CD4-positive, alpha-beta memory T cell (primary cell): ENCODE measurements at regions not wholly inside any gene's neighbourhood (a gene's known extent, or its start where the extent isn't known, plus 50 kb on each side); places are given as distances from the start of the nearest gene placed in this dataset.

Source experiments
- CTCF ChIA-PET: fragments of 350-600 bp; sonication (Branson Sonifier 250); formaldehyde crosslinking; loops from one replicate; lab custom pipeline; 2021; ENCODE audit warnings: inconsistent platforms; ENCODE audit not compliant: partially characterized antibody; lab: Charles Lee
- POLR2A ChIA-PET: fragments of 350-600 bp; sonication (Branson Sonifier 250); formaldehyde crosslinking; loops from one replicate; lab custom pipeline; 2021; ENCODE audit not compliant: partially characterized antibody; lab: Charles Lee
- DNase-seq, 5 donors: peaks; one replicate each; pipeline versions ENCODE4 v3.0.0 to v3.0.0-alpha.2; 2020 to 2022; ENCODE audit warnings: mixed read lengths in 1 of 5
- H3K27ac ChIP-seq: one replicate; pipeline ENCODE4 v1.7.0; 2013; ENCODE audit warnings: low read depth, low read length
- H3K27me3 ChIP-seq: 2 replicates; pipeline ENCODE4 v1.7.0; 2013; ENCODE audit warnings: mild to moderate bottlenecking, low read length, moderate library complexity; ENCODE audit not compliant: insufficient read depth
- H3K36me3 ChIP-seq: 2 replicates; pipeline ENCODE4 v1.7.0; 2013; ENCODE audit warnings: mild to moderate bottlenecking, low read length, moderate library complexity; ENCODE audit not compliant: insufficient read depth
- H3K4me1 ChIP-seq: 2 replicates; pipeline ENCODE4 v1.7.0; 2013; ENCODE audit warnings: mild to moderate bottlenecking, low read length, moderate library complexity; ENCODE audit not compliant: insufficient read depth
- H3K4me3 ChIP-seq, 2 donors: one replicate each; pipeline ENCODE4 v1.7.0; 2013; ENCODE audit warnings: low read length in 2 of 2, mild to moderate bottlenecking in 1 of 2
- H3K9me3 ChIP-seq, 2 donors: one replicate each; pipeline ENCODE4 v1.7.0; 2013; ENCODE audit warnings: low read length in 2 of 2, control low read depth in 1 of 2; ENCODE audit not compliant: control insufficient read depth in 1 of 2
- H3K27ac Mint-ChIP-seq, 7 donors: one replicate each; pipeline ENCODE4 v1.8.0; 2020 to 2021; ENCODE audit warnings: mixed read lengths in 7 of 7, mild to moderate bottlenecking in 6 of 7, inconsistent platforms in 3 of 7, moderate library complexity in 3 of 7
- H3K27me3 Mint-ChIP-seq, 2 donors: one replicate each; pipeline ENCODE4 v1.8.0; 2020 to 2021; ENCODE audit warnings: mixed read lengths in 2 of 2
- H3K36me3 Mint-ChIP-seq, 2 donors: one replicate each; pipeline ENCODE4 v1.8.0; 2020 to 2021; ENCODE audit warnings: mixed read lengths in 2 of 2, inconsistent platforms in 1 of 2, mild to moderate bottlenecking in 1 of 2
- H3K4me1 Mint-ChIP-seq, 4 donors: one replicate each; pipeline ENCODE4 v1.8.0; 2020 to 2021; ENCODE audit warnings: mixed read lengths in 4 of 4, mild to moderate bottlenecking in 1 of 4
- H3K4me3 Mint-ChIP-seq, 8 donors: one replicate each; pipeline ENCODE4 v1.8.0; 2020 to 2021; ENCODE audit warnings: mixed read lengths in 8 of 8, mild to moderate bottlenecking in 7 of 8, moderate library complexity in 6 of 8, inconsistent platforms in 3 of 8
- H3K9me3 Mint-ChIP-seq, 8 donors: one replicate each; pipeline ENCODE4 v1.8.0; 2020 to 2021; ENCODE audit warnings: mixed read lengths in 8 of 8, mild to moderate bottlenecking in 5 of 8, inconsistent platforms in 3 of 8, moderate library complexity in 1 of 8
- intact Hi-C: fragments of 100-400 bp; cut with micrococcal nuclease; formaldehyde crosslinking; loops from one replicate; pipeline ENCODE4 v1.15.1; 2023

DNA sequence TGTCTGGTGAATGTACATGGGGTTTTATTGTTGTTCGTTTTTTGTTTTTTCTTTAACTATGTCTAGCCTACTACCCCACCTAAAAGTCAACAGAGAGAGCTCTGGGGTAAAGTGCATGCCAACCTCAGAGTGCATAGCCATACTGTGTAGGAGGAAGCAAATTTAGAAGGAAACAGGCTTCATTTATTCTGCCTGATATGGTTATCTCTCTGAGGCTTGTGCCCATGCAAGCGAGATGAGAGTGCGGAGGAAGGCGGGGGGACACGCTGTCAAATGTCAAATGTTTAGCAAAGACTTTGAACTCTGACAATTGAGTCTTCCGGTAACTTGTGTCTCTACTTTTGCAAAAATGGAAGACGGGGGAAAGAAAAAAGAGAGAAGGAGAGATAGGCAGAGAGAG is 295.5 kb downstream of the ETS1 start:
- no peaks in the 10 kb centered on the region for H3K36me3 ChIP-seq
- peaks cover 10 to 29% of the 10 kb centered on the region in 2 donors for H3K36me3 Mint-ChIP-seq
- H3K4me1 Mint-ChIP-seq, result peaks cover 66 to 98% (median 82%) of the 10 kb centered on the region in 4 donors
- H3K27me3 Mint-ChIP-seq, result no peaks in the 10 kb centered on the region
- H3K4me1 ChIP-seq, result peaks cover 90% of the 10 kb centered on the region
- peak overlapping the region in 1 of 2 donors; percentile 68 for H3K4me3 ChIP-seq
- H3K4me3 Mint-ChIP-seq, result peak overlapping the region; percentile 87 to 95 (median 94)
- H3K9me3 ChIP-seq, result no peaks in the 10 kb centered on the region
- H3K27ac ChIP-seq, result peak overlapping the region; percentile 90
- peaks cover 0 to 11% (median 5%) of the 10 kb centered on the region in 8 donors for H3K9me3 Mint-ChIP-seq
- DNase-seq, result peak; percentile 61 to 73 (median 67)
- ChIA-PET POLR2A (interaction anchor here (0.9 to 21.5 kb wide), 20 partner anchors 8 to 462 kb away, joined by 3 to 888 read pairs (median 14); no protein-coding TSS in a partner anchor), CTCF (interaction anchor here (1.0 to 11.6 kb wide), 9 partner anchors 9 to 339 kb away, joined by 3 to 173 read pairs (median 18); no protein-coding TSS in a partner anchor)
- intact Hi-C loops, result loop anchor here (2.0 to 5.0 kb wide), 4 partner anchors 53 to 539 kb away; no protein-coding TSS in a partner anchor
- no peaks in the 10 kb centered on the region for H3K27me3 ChIP-seq
- H3K27ac Mint-ChIP-seq, result peak overlapping the region; percentile 98 to 100 (median 99)

DNA sequence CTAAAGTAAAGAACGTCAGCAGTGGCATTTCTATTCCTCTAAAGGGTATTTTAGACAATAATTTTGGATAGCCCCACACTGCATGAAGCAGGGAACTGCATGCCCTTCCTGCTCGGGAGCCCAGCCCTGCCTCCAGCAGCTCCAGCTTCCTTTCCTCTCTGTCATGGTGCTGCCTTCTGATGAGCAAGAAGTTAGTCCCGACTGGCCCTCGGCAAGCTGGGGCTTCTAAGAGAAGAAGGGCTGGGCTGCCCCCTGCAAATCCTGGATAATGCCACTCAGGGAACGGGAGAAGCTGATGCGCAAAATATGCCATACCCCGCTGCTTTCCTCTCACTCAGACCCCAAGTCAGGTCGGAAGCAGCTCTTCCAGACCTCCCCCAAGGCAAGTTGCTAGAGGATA is 296.4 kb downstream of the ETS1 start:
- peaks cover 0 to 11% (median 4%) of the 10 kb centered on the region in 8 donors for H3K9me3 Mint-ChIP-seq
- H3K36me3 Mint-ChIP-seq, result peaks cover 10 to 29% of the 10 kb centered on the region in 2 donors
- Histone ChIP-seq H3K9me3 (no peaks in the 10 kb centered on the region), H3K27me3 (no peaks in the 10 kb centered on the region), H3K27ac (peak overlapping the region; percentile 90), H3K4me1 (peaks cover 89% of the 10 kb centered on the region), H3K4me3 (peak overlapping the region; percentile 68), H3K36me3 (no peaks in the 10 kb centered on the region)
- peaks cover 67 to 99% (median 82%) of the 10 kb centered on the region in 4 donors for H3K4me1 Mint-ChIP-seq
- DNase-seq, result no peak
- POLR2A ChIA-PET, result interaction anchor here (0.9 to 21.5 kb wide), 38 partner anchors 9 to 540 kb away, joined by 3 to 888 read pairs (median 6); partner anchors contain the start of gene FLI1
- peak overlapping the region; percentile 87 to 95 (median 94) for H3K4me3 Mint-ChIP-seq
- intact Hi-C loops, result loop anchor here (2.0 to 5.0 kb wide), 4 partner anchors 54 to 540 kb away; no protein-coding TSS in a partner anchor
- CTCF ChIA-PET, result interaction anchor here (0.6 to 11.6 kb wide), 30 partner anchors 10 to 540 kb away, joined by 3 to 173 read pairs (median 7); no protein-coding TSS in a partner anchor
- H3K27me3 Mint-ChIP-seq, result no peaks in the 10 kb centered on the region
- H3K27ac Mint-ChIP-seq, result peak overlapping the region; percentile 98 to 100 (median 99)

DNA sequence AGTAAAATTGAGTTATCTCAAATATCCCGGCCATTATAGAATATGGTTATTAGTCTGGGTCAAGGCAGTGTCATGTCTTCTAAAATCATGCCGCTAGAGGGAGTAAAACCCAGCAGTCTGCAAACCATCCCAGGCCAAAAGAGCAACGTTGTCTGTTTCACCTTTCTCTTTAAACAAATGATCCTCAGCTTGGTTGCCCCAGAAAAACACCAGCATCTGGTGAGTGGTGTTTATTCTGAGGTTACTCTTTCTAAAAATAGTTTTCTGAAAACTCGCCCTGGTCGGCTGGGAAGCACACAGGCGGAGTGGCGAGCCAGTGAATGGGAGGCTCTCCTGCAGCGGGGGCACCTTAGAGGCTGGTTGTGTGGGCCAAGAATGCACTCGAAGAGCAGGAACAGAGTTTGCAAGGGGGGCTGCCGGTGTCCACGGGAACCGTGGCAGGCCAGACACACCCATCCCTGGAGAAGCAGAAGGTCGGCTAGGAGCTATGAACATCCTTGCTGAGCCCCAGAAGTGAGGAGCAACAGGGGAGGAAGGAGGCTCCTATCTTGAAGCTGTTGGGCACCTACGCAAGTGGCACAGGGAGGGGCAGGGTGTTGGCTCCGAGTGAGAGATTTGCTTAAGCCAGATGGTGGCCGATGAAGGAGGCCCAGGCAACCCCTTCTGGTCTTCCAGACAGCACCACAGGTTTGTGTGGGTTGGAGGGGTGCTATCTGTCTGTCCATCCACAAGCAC is 297.1 kb downstream of the ETS1 start:
- POLR2A ChIA-PET, result interaction anchor here (0.7 to 21.5 kb wide), 40 partner anchors 10 to 540 kb away, joined by 3 to 888 read pairs (median 6); partner anchors contain the start of gene FLI1
- intact Hi-C loops, result loop anchor here (1.0 to 5.0 kb wide), 14 partner anchors 12 to 541 kb away; no protein-coding TSS in a partner anchor

DNA sequence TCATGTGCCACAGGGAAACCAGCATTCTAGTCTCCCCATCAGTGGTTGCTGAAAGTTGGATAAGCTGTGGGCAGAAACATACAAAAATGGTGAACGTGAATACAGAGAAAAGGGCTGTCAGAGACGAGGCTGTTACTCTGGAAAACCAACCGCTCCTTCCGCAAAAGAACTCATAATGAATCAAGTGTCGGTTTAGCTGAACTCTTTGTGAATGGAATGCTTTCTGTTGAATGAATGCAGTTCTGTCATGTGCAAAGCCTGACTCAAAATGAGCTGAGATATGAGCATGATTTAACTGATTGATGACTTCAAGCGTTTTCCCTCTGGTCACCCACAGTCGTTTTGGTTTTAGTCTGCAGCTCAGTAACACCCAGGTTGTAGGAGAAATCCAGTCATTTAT is 298.3 kb downstream of the ETS1 start:
- Histone ChIP-seq H3K36me3 (no peaks in the 10 kb centered on the region), H3K4me1 (peaks cover 89% of the 10 kb centered on the region), H3K27ac (peak overlapping the region; percentile 90), H3K9me3 (no peaks in the 10 kb centered on the region), H3K4me3 (no peak overlapping the region), H3K27me3 (no peaks in the 10 kb centered on the region)
- POLR2A ChIA-PET, result interaction anchor here (0.8 to 21.5 kb wide), 16 partner anchors 11 to 405 kb away, joined by 3 to 888 read pairs (median 16); partner anchors contain the start of gene FLI1
- intact Hi-C loops, result no loop called here
- Mint-ChIP-seq H3K4me3 (peak overlapping the region; percentile 1 to 94 (median 70)), H3K9me3 (peaks cover 0 to 4% (median 0%) of the 10 kb centered on the region in 8 donors), H3K36me3 (peaks cover 5 to 13% of the 10 kb centered on the region in 2 donors), H3K27me3 (no peaks in the 10 kb centered on the region), H3K27ac (peak overlapping the region; percentile 98 to 100 (median 99)), H3K4me1 (peaks cover 69 to 97% (median 81%) of the 10 kb centered on the region in 4 donors)
- CTCF ChIA-PET, result interaction anchor here (0.7 to 11.6 kb wide), 20 partner anchors 12 to 542 kb away, joined by 3 to 173 read pairs (median 7); no protein-coding TSS in a partner anchor
- DNase-seq, result peak in 1 of 5 donors; percentile 41

More for the DNA sequence above, 297.1 kb downstream of the ETS1 start:
- Histone ChIP-seq H3K9me3 (no peaks in the 10 kb centered on the region), H3K4me1 (peaks cover 89% of the 10 kb centered on the region), H3K4me3 (peak overlapping the region; percentile 68), H3K27ac (peak overlapping the region; percentile 90), H3K36me3 (no peaks in the 10 kb centered on the region), H3K27me3 (no peaks in the 10 kb centered on the region)
- Mint-ChIP-seq H3K9me3 (peaks cover 0 to 11% (median 3%) of the 10 kb centered on the region in 8 donors), H3K4me3 (peak overlapping the region; percentile 87 to 95 (median 94)), H3K27me3 (no peaks in the 10 kb centered on the region), H3K36me3 (peaks cover 8 to 24% of the 10 kb centered on the region in 2 donors), H3K4me1 (peaks cover 70 to 100% (median 84%) of the 10 kb centered on the region in 4 donors), H3K27ac (peak overlapping the region; percentile 98 to 100 (median 99))
- CTCF ChIA-PET, result interaction anchor here (0.6 to 11.6 kb wide), 30 partner anchors 10 to 541 kb away, joined by 3 to 173 read pairs (median 7); no protein-coding TSS in a partner anchor
- DNase-seq, result peak; percentile 84 to 89 (median 86)

DNA sequence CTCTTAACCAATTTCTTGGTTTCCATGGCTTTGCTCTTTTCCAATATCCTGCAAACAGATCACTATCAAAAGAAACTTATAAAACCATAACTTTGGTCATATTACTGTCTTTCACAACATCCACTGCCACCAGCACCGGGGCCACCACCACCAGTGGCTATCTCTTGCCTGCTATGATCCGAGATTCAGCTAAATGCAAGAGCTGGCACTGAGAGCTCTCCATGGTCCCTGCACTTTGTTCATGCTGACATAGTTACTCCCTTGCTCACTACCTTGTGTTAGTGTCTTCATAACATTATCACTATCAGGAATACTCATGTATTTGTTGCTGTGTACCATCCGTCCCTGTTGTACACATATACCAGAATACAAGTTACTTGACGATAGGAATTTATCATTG is 299.0 kb downstream of the ETS1 start:
- peaks cover 85% of the 10 kb centered on the region for H3K4me1 ChIP-seq
- Mint-ChIP-seq H3K27me3 (no peaks in the 10 kb centered on the region), H3K27ac (peak overlapping the region; percentile 36 to 100 (median 99)), H3K4me3 (peak overlapping the region in 3 of 8 donors; percentile 25 to 53 (median 26)), H3K4me1 (peaks cover 66 to 91% (median 77%) of the 10 kb centered on the region in 4 donors), H3K36me3 (peaks cover 5 to 6% of the 10 kb centered on the region in 2 donors), H3K9me3 (peaks cover 0 to 4% (median 0%) of the 10 kb centered on the region in 8 donors)
- no peaks in the 10 kb centered on the region for H3K27me3 ChIP-seq
- intact Hi-C loops, result no loop called here
- H3K9me3 ChIP-seq, result no peaks in the 10 kb centered on the region
- no peak overlapping the region for H3K4me3 ChIP-seq
- ChIA-PET CTCF (interaction anchor here (1.0 to 11.6 kb wide), 12 partner anchors 12 to 470 kb away, joined by 3 to 173 read pairs (median 12); no protein-coding TSS in a partner anchor), POLR2A (interaction anchor here (0.9 to 21.5 kb wide), 10 partner anchors 12 to 405 kb away, joined by 3 to 888 read pairs (median 34); partner anchors contain the start of gene FLI1)
- no peak for DNase-seq
- H3K36me3 ChIP-seq, result no peaks in the 10 kb centered on the region
- no peak overlapping the region for H3K27ac ChIP-seq

DNA sequence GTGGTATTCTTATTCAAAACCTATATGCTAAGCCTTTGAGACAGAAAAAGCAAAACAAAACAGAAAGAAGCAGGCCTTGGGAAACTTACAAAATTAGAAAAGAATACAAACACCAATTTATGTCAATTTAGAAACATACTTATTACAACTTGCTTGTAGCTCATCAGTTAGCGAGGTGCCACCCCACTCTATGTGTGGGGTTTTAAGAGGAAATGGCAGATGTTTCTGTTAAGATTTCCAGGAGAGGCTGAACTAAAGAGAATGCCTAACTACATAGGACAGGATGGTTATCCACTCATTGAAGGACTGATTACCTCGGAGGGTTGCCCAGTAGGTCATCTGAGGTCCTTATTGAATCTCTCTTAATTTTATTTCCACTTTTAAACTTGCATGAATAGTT is 302.0 kb downstream of the ETS1 start:
- POLR2A ChIA-PET, result interaction anchor here (0.8 to 21.5 kb wide), 10 partner anchors 13 to 347 kb away, joined by 3 to 651 read pairs (median 4); no protein-coding TSS in a partner anchor
- Histone ChIP-seq H3K27me3 (no peaks in the 10 kb centered on the region), H3K36me3 (no peaks in the 10 kb centered on the region), H3K9me3 (no peaks in the 10 kb centered on the region), H3K27ac (no peak overlapping the region), H3K4me3 (no peak overlapping the region), H3K4me1 (peaks cover 55% of the 10 kb centered on the region)
- CTCF ChIA-PET, result interaction anchor here (1.0 to 11.6 kb wide), 10 partner anchors 15 to 546 kb away, joined by 3 to 173 read pairs (median 4); no protein-coding TSS in a partner anchor
- intact Hi-C loops, result no loop called here
- H3K36me3 Mint-ChIP-seq, result no peaks in the 10 kb centered on the region
- no peak for DNase-seq
- H3K27ac Mint-ChIP-seq, result peak overlapping the region in 6 of 7 donors; percentile 2 to 91 (median 68)
- peaks cover 48 to 60% (median 50%) of the 10 kb centered on the region in 4 donors for H3K4me1 Mint-ChIP-seq
- peak overlapping the region in 7 of 8 donors; percentile 0 to 79 (median 36) for H3K4me3 Mint-ChIP-seq
- no peaks in the 10 kb centered on the region for H3K9me3 Mint-ChIP-seq
- H3K27me3 Mint-ChIP-seq, result peaks cover 0 to 4% of the 10 kb centered on the region in 2 donors
